HG02642 (cell line): ENCODE measurements at regions not wholly inside any gene's neighbourhood (a gene's known extent, or its start where the extent isn't known, plus 50 kb on each side); places are given as distances from the start of the nearest gene placed in this dataset.

Source experiments
- ATAC-seq: cut with Tn5 transposase; IDR thresholded peaks from one replicate; pipeline ENCODE4 v1.9.1; 2021; ENCODE audit warnings: mild to moderate bottlenecking; ENCODE audit not compliant: unreplicated experiment, poor library complexity

DNA sequence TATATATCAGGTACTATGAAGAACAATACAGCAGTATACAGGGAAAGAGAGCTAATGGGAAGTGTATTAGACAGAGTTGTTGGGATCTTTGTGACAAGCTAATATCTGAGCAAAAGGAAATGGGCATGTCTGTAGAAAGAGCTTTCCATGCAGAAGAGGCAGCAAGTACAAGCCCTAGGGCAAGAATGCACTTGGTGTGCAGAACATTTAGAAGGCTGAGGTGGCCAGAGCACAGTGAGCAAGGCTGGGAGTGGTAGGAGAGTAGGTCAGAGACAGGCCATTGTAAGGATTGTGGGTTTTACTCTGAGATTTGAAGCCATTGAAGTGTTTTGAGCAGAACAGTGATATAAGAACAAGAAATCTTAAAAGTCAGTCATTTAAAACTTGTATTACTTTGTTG, 353.9 kb upstream of the TGFBR2 start:
- ATAC-seq, result no peak

DNA sequence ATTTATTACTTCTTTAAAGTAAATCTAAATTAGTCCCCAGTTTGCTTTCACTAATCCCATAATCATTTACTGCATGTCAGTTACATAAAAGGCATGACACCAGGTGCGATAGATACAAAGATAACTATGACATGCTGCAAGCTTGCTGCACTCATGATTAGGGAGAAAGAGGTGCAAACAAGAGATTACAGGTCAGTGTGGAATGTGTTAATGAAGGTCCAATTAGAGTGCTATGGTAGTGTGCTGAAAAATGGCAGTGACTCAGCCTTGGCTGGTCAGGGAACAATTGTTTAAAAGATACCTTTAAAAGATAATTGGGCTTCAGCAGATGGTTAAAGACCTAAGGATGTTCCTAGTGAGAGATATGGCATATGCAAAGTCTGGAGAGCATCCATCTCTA, 352.6 kb upstream of the TGFBR2 start:
- no peak for ATAC-seq

DNA sequence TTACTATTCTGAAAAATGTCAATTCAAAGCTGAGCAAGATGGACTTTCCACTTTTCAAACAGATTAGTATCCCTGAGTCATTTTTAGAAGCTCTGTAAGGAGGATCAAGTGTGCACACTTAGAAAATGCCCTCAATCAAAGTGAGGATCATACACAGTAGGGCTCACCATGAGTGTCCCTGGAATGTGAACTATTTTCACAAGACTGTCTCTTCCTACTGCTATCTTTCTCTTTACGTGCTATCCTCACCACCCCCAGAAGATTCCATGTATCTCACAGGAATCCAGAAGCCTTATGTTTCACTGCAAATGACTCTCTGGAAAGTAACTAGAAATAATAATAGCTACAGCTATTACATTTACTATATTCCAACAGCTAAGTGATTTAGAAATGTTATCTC, 349.9 kb upstream of the TGFBR2 start:
- no peak for ATAC-seq

DNA sequence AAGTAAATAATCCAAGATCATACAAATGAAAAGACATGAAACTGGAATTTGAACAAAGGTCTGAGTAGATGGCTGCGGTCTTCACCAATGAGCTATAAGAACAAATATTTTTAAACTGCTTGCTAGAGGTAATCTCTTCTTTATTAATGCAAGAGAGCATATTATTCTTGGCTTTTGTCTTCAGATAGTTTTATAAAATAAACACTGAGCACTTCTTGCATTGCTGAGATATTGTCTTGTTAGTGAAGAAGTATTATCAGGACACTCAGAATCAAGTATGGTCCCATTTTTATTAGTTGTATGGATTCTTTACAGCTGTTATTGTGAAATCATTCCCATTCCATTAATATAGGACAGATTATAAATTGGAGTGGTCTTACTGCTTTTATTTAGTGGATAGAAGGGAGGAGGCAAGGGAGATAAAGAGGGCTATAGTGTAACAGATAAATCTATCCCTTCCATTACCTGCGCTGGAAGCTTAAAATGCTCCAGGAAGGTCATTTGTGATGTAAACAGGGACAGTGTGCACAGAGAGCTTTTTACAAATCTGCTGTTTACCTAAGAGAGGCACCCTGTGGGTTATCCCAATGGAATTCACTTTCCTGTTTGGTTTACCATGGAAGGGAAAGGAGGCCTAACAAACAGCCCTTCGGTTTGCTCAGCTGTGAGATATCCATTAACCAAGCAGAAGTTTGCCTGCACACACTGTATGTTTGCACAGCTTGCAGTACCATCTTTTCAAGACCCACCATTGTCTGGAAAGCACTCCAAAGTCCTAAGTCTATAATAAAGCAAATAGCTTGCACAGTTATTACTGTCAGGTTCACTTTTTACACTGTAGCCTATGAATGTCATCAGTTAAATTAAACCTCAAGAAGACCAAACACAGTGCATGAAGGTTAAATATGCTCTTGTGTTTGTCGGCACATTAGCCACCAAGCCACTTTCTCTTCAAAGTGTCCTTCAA, 347.7 kb upstream of the TGFBR2 start:
- ATAC-seq, result no peak

DNA sequence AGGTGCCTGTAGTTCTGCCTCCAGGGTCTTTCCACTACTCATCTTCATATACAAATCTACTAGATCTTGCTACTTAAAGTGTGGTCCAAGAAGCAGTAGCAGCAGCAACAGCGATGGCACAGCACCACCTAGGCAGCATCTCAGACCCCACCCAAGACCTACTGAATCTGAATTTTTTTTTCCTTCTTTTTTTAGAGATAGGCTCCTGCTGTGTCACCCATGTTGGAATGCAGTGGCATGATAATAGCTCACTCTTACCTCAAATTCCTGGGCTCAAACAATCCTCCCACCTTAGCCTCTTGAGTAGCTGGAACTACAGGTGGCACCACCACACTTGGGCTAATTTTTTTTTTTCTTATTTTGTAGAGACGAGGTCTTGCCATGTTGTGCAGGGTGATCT, 346.7 kb upstream of the TGFBR2 start:
- ATAC-seq, result no peak

DNA sequence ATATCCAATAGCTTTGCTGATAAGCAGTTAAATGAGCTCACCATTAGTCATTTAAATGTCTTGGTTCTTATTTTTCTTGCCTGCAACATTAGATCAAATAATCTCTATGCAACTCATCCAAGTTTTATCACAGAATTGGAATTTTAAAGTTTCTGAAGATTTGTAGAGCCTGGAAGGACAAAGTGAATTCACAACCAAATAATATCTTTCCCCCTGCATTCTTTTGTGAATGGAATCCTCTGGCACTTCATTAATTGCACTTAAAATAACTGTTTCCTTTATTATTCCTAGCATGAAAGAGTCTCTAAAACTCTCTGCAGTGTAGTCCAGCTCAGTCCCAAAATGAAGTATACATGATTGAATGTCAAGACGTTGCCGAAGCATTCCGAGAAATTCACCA, 345.6 kb upstream of the TGFBR2 start:
- no peak for ATAC-seq

DNA sequence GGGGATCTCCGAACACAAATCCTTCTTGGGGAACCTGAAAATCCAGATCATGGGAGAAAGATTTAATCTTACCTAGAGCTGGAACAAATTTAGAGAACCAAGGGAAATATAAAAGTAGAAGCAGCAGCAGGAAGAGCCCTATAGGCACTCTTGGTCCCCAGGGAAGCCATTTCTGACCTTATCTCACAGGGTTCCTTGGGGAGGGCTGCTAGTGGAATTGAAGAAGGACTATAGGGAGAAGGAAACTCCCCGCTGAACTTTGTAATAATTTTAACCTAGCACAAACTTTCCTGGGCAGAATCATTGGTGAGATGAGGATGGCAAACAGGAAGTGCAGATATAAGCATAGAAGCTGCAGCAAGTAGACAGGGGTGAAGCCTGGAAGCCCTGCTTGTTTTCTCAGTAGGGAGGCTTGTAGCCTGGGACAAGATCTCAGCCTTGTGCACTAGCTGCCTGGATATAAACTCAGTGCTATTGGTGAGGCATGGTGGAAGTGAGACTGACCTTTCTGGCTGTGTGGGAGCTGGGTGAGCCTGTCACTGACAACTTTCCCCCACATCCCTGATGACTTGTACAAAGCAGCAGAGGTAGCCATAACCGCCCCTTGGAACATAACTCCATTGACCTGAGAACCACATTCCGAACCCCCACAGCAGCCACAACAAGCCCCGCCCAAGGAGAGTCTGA, 343.0 kb upstream of the TGFBR2 start:
- no peak for ATAC-seq

DNA sequence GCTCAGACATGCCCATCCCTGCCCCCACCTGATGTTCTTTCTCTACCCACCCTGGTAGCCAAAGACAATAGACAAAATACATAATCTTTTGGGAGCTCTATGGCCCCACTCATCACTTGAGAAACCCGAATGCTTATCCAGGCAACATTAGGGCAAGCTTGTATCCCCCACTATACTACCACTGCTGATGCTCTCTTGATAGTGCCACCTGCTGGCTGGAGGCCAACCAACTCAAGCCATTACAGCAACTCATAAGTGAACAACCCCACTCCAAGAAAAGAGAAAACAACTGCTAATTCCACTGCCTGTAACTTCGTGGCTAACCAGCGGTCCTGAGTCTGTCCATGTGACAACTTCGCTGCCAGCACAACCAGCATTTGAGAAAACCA, 342.5 kb upstream of the TGFBR2 start:
- no peak for ATAC-seq

DNA sequence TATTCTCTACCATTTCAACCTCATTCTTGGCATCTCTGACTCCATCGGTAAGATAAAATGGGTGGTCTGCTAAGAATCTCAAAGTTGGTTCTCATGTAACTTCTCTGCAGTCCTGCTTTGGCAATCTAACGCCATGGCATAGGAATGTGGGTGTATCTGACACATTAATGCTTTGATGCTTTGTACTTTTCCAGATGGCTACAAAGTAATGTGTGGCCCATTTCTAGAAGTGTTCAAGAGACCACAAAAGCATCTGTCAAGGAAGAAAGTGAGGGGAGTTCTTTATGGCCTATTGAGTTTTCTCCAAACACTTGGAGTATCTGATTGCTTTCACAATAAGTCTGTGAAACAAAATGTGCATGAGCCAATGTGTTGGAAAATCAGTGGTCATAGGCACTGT, 339.9 kb upstream of the TGFBR2 start:
- ATAC-seq, result no peak

DNA sequence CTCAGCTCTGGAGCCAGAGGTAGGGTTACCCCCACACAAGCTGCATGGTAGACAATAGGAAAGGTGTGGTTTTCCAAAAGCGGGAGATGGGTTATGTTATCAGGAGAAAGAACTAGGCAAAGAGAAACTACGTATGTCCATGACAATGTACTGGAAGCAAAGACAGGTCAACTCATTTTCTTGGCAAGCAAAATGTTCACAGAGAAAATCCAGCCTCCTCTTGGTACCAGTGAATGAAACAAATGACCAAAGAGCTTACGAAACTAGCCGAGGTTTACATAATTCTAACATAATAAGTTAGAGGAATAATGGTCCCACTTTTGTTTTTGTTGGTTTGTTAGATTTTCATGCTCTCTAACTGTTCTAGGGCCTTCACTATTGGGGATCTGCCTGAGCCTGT, 338.1 kb upstream of the TGFBR2 start:
- no peak for ATAC-seq

DNA sequence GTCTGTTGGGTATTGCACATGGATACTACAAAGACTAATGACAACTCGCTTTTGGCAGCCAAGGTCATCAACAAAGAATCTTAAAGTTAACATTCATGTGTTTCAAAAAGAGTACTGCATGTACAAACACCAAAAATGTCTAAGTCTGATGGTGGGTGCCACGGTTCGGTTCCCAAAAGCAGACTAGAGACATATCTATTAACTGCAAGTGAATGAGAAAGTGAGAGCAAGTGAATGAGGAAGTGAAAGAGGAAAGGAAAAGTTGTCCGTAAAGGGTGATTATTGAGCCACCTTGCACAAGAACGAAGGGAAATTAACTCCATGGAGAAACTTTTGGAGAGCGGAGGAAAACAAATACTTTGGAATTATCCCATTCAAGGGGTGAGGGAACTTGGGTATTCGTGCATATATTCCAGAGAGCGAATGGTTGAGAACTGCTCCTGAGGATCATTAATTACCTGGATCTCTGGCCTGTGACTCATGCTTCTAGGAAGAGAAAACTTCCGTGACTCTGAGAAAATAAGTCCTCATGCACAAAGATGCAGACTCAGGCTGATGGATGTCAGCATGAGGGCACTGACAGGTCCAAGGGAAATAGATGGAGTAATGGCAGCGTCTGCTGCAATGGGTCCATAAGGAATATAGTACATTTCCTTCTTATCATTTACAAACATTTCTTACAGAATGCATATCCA, 336.5 kb upstream of the TGFBR2 start:
- ATAC-seq, result no peak

DNA sequence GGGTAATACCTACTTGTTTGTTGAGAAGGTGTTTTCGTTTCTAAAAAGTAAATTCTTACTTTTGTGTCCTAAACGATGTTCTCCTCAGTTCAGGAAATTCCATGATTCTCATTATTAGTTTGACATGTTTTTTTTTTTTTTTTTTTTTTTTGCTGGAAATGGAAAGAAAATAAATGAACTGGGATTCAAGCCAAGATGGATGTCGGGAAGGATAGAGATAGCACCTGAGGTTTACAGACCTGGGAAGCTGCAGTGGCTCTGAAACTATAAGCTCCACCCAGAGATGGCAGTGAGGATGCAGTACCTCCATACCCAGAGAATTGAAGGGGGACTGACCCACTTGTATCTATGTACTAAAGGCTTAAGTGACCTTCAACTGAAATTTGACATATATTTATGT, 334.6 kb upstream of the TGFBR2 start:
- ATAC-seq, result no peak

DNA sequence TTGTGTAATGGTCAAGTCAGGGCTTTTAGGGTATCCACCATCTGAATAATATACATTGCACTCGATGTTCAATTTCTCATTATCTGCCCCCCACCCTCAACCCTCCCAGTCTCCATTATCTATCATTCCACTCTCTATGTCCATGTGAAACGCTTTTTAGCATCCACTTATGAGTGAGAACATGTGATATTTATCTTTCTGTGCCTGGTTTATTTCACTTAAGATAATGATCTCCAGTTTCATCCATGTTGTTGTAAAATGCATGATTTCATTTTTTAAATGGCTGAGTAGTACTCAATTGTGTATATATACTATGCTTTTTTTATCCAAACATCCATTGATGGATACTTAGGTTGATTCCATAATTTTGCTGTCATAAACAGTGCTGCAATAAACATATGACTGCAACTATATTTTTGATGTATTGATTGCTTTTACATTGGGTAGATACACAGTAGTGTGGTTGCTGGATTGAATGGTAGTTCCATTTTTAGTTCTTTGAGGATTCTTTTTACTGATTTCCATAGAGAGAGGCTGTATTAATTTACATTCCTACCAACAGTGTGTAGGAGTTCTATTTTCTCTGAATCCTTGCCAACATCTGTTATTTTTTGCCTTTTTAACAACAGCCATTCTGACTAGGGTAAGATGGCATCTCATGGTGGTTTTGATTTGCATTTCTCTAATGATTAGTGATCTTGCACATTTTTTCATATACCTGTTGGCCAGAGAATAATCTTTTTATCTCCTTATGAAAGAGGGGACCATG, 332.9 kb upstream of the TGFBR2 start:
- ATAC-seq, result no peak

DNA sequence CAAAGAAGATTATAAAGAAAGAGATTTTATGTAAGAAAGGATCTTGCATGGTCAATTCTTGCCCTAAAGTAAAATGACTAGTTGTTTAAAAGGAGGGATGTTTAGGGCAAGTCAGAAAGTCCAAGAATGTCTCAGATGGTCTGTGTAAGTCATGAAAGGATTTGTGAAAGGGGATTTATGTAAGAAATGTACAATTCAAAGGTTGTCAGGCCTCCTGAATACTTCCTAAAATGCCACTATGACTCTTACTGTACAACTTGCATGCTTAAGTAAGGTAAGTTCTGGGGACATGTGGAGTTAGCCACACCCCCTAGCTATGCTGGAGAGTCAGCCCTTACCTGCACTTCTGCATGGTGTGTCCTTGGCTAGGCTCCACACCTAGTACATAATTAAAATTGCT, 328.9 kb upstream of the TGFBR2 start:
- ATAC-seq, result no peak

DNA sequence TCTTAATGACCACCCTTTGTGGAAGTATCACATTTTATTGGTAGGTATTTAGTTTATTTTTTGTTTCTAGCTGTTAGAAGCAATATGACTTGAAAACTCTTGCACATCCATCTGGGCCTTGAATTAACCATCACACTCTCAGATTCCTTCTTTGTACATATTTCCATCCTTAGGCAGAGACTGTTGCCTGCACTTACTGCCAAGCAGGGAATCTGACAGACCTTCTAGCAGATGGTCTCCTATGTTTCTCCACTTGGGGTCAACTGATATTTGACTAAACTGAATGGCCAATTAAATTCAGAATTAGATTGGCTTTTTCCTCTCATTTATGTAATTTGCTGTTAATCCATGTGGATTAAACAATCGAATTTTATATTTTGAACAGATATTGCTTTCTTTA, 324.9 kb upstream of the TGFBR2 start:
- ATAC-seq, result no peak

DNA sequence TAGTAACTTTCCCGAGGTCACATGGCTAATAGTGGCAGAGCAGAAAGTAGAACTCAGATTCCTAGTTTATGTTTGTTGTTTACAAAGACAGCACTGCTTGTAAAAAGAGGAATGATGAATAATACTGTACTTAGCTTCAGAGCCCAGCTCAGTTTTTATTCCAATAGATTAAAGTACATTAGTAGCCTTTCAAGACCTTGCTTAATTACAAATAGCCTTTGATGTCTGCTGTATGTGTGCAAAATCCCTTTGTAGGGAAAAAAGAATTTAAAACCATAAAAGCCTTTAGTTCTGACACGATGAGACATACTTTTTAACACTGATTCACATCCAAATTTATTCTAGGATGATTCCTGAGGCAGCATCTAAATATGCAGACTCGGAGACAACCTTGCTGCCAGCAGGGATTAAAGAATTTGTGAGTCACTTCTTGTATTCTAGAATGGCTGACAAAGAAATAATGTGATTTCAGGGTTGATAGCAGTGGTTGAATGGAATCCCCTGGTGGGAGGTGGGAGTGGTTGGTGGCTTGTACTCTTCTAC, 324.2 kb upstream of the TGFBR2 start:
- no peak for ATAC-seq

DNA sequence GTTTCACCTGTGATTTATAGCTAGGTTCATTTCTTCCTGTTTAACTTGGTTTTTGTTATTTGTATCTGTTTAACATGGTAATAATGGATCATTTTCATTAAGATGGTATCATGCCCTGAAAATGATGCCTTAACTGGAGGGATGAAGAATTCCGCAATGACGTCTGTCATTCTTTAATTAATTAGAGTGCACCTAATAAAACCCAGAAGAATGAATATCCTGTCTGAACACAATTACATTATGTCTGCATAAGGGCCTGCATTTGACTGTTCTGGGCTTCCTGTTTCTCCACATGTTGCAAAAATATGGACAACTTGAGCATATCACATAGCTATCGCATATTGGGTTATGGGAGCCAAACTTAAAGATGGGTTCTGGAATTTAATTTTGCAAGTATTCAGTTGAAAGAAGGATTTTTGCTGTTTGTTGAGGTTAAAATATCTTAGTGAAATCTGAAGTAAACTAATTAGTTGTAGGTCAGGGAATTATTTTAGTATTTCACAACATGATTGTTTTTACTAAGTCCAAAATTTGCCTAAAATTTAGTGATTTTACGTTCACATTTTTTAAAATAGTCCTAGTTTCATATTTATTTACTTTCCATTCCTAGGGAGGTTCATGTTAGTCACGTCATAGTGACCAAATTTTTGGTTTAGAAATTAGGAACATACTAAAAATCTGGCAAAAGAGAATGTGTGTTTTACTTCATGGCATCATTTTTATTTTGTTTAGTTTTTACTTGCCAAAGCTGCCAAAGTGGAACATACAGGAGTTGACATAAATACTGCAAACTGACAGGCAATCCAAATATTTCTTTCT, 321.0 kb upstream of the TGFBR2 start:
- no peak for ATAC-seq

DNA sequence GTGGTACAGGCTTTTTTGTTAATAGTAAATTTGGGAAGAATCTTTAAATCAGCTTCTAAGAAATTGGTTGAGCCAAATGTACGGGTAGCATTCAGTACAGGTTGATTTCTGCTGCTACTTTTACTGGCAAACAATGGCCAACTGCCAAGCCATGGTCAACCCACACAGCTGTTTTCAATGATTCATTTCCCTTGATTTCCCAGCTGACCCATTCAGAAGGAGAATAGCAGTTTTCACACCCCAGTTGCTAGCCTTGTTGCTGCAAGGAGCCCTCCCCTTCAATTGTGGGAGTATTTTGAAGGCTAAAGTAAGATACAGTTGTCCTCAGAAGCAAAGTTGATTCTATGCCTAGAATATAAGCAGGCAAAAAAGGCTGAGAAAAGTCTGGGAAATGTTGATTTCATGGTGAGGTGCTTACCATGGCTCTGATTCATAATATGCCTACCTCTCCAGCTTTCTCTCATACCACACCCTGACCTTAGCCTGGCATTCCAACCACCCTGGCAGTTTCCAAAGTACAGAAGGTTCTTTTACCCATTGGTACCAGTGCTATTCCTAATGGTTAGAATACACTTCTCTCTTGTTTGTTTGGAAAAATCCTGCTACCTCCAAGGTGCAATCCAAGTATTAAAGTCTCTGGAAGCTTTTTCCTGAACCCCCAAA, 320.3 kb upstream of the TGFBR2 start:
- ATAC-seq, result no peak

DNA sequence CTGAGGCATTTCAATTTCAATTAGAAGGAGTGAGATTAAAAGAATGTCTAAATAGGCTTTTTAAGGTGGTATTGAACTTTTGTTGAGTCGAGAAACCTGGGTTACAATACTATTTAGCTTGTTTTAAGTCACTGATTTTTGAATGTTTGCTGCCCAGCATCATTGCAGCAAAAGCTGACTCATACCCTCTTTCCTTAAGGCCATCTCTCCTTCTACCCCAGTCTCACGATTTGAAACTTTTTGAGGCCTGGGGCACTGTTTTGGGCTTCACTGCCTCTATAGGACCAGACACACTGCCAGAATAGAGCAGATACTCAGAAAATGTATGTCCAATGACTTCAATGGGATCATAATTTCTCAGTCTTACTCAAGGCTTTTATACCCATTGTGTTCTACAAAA, 319.6 kb upstream of the TGFBR2 start:
- ATAC-seq, result no peak
